K562 (cell line): ENCODE measurements at regions not wholly inside any gene's neighbourhood (a gene's known extent, or its start where the extent isn't known, plus 50 kb on each side); places are given as distances from the start of the nearest gene placed in this dataset.

Experiments used
- EGR1 ChIP-seq: fragments of 450-650 bp; conservative IDR thresholded peaks from 2 replicates; pipeline ENCODE4 v1.6.1; 2017; ENCODE audit warnings: mild to moderate bottlenecking
- NFE2 ChIP-seq: IDR thresholded peaks from 2 replicates; pipeline ENCODE4 v1.6.1; 2014; ENCODE audit warnings: antibody characterized with exemption, low read depth
- SMAD4 ChIP-seq: fragments of 250-450 bp; sonication (Bioruptor Pico); conservative IDR thresholded peaks from 2 replicates; pipeline ENCODE4 v1.8.0; 2021; ENCODE audit warnings: inconsistent platforms, mild to moderate bottlenecking, moderate library complexity
- ZNF586 ChIP-seq: fragments of 450-650 bp; formaldehyde crosslinking; conservative IDR thresholded peaks from 2 replicates; pipeline ENCODE4 v1.4.0; 2020; ENCODE audit warnings: mild to moderate bottlenecking, moderate library complexity

- TF ChIP-seq ZNF586 (CRISPR knock-in tag) (no peak), EGR1 (no peak), NFE2 (no peak), SMAD4 (CRISPR knock-in tag) (no peak)
Observed at GRCh38 chr10:27447540-27447939, 56.6 kb upstream of the RAB18 start.
